ENCODE measurements at regions not wholly inside any gene's neighbourhood (a gene's known extent, or its start where the extent isn't known, plus 50 kb on each side); places are given as distances from the start of the nearest gene placed in this dataset.

GRCh38 chr6:134631398-134631924, 313.5 kb upstream of the SGK1 start:
- POLR2A ChIA-PET = no interaction called here
- ATAC-seq (no peak), FAIRE-seq (no peak), DNase-seq (ENCODE audit: low read depth in 1 of 2, low spot score in 1 of 2) (no peak)
- Histone ChIP-seq H3K27ac (peak overlapping the region in 1 of 2 experiments; percentile 36; a peak in 1 of 6 replicates), H3K4me1 (peaks cover 16% of the 10 kb centered on the region), H3K4me2 (no peak overlapping the region), H3K4me3 (no peak overlapping the region), H3K9me3 (no peaks in the 10 kb centered on the region)
- 38% methylated on average over 1 of the region's 1 CpG for WGBS (ENCODE audit: missing lambda C conversion rate)
- TF ChIP-seq USF2 (IDR thresholded peaks at IDR 0.05) = no peak
- no peak for TF ChIP-seq HEYL (CRISPR knock-in tag; IDR thresholded peaks at IDR 0.05)
- TF ChIP-seq ZC3H11A (IDR thresholded peaks at IDR 0.05) = no peak
- no peak for TF ChIP-seq CHD4 (IDR thresholded peaks at IDR 0.05; ENCODE audit: borderline replicate concordance)
- no peak for TF ChIP-seq RCOR1 (IDR thresholded peaks at IDR 0.05; ENCODE audit: low read depth, low read length)
- TF ChIP-seq NR3C1 (IDR thresholded peaks at IDR 0.05) = no peak
- TF ChIP-seq JUN (IDR thresholded peaks at IDR 0.05) = no peak
- no peak for TF ChIP-seq ZNF302 (CRISPR knock-in tag; IDR thresholded peaks at IDR 0.05)
- no peak for TF ChIP-seq SMC3 (IDR thresholded peaks at IDR 0.05)
- no peak for TF ChIP-seq TFCP2L1 (CRISPR knock-in tag; IDR thresholded peaks at IDR 0.05)
- TF ChIP-seq TP53 (CRISPR knock-in tag; IDR thresholded peaks at IDR 0.05) = no peak
- CTCF ChIA-PET = interaction anchor here (1.0 to 1.6 kb wide), 3 partner anchors 8 to 9 kb away, joined by 3 to 4 read pairs (median 3); no protein-coding TSS in a partner anchor

- TF ChIP-seq ZC3H11A (IDR thresholded peaks at IDR 0.05) = no peak
- no peak for TF ChIP-seq ZFP36 (IDR thresholded peaks at IDR 0.05; ENCODE audit: borderline replicate concordance, partially characterized antibody)
- TF ChIP-seq MAFK (IDR thresholded peaks at IDR 0.05; ENCODE audit: partially characterized antibody) = no peak
- TF ChIP-seq NR3C1 (IDR thresholded peaks at IDR 0.05) = no peak
- no peak for TF ChIP-seq HOXA7 (CRISPR knock-in tag; IDR thresholded peaks at IDR 0.05)
- TF ChIP-seq CHD2 (IDR thresholded peaks at IDR 0.05; ENCODE audit: low read length, partially characterized antibody) = no peak
- no peak for TF ChIP-seq ELK1 (IDR thresholded peaks at IDR 0.05; ENCODE audit: low read depth, low read length)
- TF ChIP-seq GATA3 (IDR thresholded peaks at IDR 0.05; ENCODE audit: borderline replicate concordance) = no peak
- TF ChIP-seq MYC (IDR thresholded peaks at IDR 0.05; ENCODE audit: borderline replicate concordance, low read length) = no peak
- no peak for TF ChIP-seq RARB (CRISPR knock-in tag; IDR thresholded peaks at IDR 0.05)
- no peak for TF ChIP-seq HMGXB4 (CRISPR knock-in tag; IDR thresholded peaks at IDR 0.05; ENCODE audit: borderline replicate concordance)
- TF ChIP-seq E2F6 (IDR thresholded peaks at IDR 0.05; ENCODE audit: borderline replicate concordance, low read depth) = no peak
- TF ChIP-seq HEYL (CRISPR knock-in tag; IDR thresholded peaks at IDR 0.05) = no peak
- TF ChIP-seq ZNF302 (CRISPR knock-in tag; IDR thresholded peaks at IDR 0.05) = no peak
- TF ChIP-seq SREBF2 (IDR thresholded peaks at IDR 0.05) = no peak
- Histone ChIP-seq H3K4me3 (no peak overlapping the region), H3K27ac (peak overlapping the region in 1 of 2 experiments; percentile 3; a peak in 1 of 6 replicates), H3K4me2 (no peak overlapping the region), H3K4me1 (peaks cover 18% of the 10 kb centered on the region), H3K9me3 (no peaks in the 10 kb centered on the region)
- 79% methylated on average over 10 of the region's 10 CpGs for WGBS (ENCODE audit: missing lambda C conversion rate)
- POLR2A ChIA-PET = no interaction called here
- ATAC-seq (no peak), DNase-seq (ENCODE audit: low read depth in 1 of 2, low spot score in 1 of 2) (no peak), FAIRE-seq (no peak)
- CTCF ChIA-PET = interaction anchor here (1.6 kb wide), 1 partner anchor 10 kb away, joined by 4 read pairs; no protein-coding TSS in a partner anchor
Measured at GRCh38 chr6:134630508-134631121, 312.7 kb upstream of the SGK1 start.
